Glutamatergic neuron (in vitro differentiated cells): ENCODE measurements at regions not wholly inside any gene's neighbourhood (a gene's known extent, or its start where the extent isn't known, plus 50 kb on each side); places are given as distances from the start of the nearest gene placed in this dataset.

ENCODE experiments used
- DNase-seq: peaks from one replicate; pipeline ENCODE4 v3.0.0; 2022
- H3K27ac Mint-ChIP-seq: one replicate; pipeline ENCODE4 v1.8.0; 2020; ENCODE audit warnings: mild to moderate bottlenecking, mixed read lengths, inconsistent platforms; ENCODE audit not compliant: unreplicated experiment
- H3K27me3 Mint-ChIP-seq: one replicate; pipeline ENCODE4 v1.8.0; 2020; ENCODE audit warnings: mild to moderate bottlenecking, moderate library complexity, mixed read lengths, inconsistent platforms; ENCODE audit not compliant: unreplicated experiment
- H3K36me3 Mint-ChIP-seq: one replicate; pipeline ENCODE4 v1.8.0; 2020; ENCODE audit warnings: mild to moderate bottlenecking, mixed read lengths, inconsistent platforms; ENCODE audit not compliant: unreplicated experiment
- H3K4me1 Mint-ChIP-seq: one replicate; pipeline ENCODE4 v1.8.0; 2020; ENCODE audit warnings: mild to moderate bottlenecking, low read depth, mixed read lengths, inconsistent platforms; ENCODE audit not compliant: unreplicated experiment
- H3K4me3 Mint-ChIP-seq: one replicate; pipeline ENCODE4 v1.8.0; 2020; ENCODE audit warnings: mild to moderate bottlenecking, mixed read lengths, inconsistent platforms; ENCODE audit not compliant: unreplicated experiment
- H3K9me3 Mint-ChIP-seq: one replicate; pipeline ENCODE4 v1.8.0; 2020; ENCODE audit warnings: mild to moderate bottlenecking, moderate library complexity, mixed read lengths, inconsistent platforms; ENCODE audit not compliant: unreplicated experiment
- CTCF ChIP-seq: fragments of 200-600 bp; sonication (generic); IDR thresholded peaks from one replicate; pipeline ENCODE4 v1.5.0; 2021; ENCODE audit not compliant: partially characterized antibody, unreplicated experiment

GRCh38 chr2:196260546-196260945 is 89.2 kb upstream of the STK17B start:
- H3K9me3 Mint-ChIP-seq, result peaks cover 2% of the 10 kb centered on the region
- DNase-seq, result no peak
- TF ChIP-seq CTCF, result no peak
- H3K27me3 Mint-ChIP-seq, result peaks cover 3% of the 10 kb centered on the region
- no peaks in the 10 kb centered on the region for H3K36me3 Mint-ChIP-seq
- no peak overlapping the region for H3K27ac Mint-ChIP-seq
- no peak overlapping the region for H3K4me3 Mint-ChIP-seq
- H3K4me1 Mint-ChIP-seq, result no peaks in the 10 kb centered on the region

GRCh38 chr2:196262606-196263005 is 91.2 kb upstream of the STK17B start:
- Mint-ChIP-seq H3K27me3 (peaks cover 3% of the 10 kb centered on the region), H3K4me3 (no peak overlapping the region), H3K36me3 (no peaks in the 10 kb centered on the region), H3K27ac (no peak overlapping the region), H3K4me1 (no peaks in the 10 kb centered on the region), H3K9me3 (peaks cover 2% of the 10 kb centered on the region)
- no peak for DNase-seq
- no peak for TF ChIP-seq CTCF

GRCh38 chr2:196263181-196263747 is 91.9 kb upstream of the STK17B start:
- H3K36me3 Mint-ChIP-seq, result no peaks in the 10 kb centered on the region
- TF ChIP-seq CTCF, result no peak
- H3K27me3 Mint-ChIP-seq, result peaks cover 3% of the 10 kb centered on the region
- H3K9me3 Mint-ChIP-seq, result peaks cover 2% of the 10 kb centered on the region
- no peaks in the 10 kb centered on the region for H3K4me1 Mint-ChIP-seq
- H3K27ac Mint-ChIP-seq, result no peak overlapping the region
- H3K4me3 Mint-ChIP-seq, result no peak overlapping the region
- no peak for DNase-seq

DNA sequence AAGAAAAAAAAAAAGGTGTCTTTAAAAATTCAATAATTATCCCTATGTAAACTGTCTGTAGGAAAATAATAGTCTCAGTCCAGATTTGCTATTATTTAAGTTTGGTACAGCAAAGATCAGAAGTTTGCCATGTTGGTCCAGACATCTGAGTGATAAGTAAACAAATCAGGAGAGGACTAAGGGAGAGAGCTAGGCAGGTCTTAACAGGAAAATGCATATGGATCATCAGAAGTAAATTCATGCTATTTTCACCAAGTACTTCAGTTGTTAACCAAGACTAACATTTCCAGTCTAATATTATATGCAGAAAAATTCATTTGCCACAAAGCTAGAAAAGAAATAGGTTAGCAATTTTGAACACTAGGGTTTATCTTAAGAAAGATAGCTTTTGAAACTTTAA is 95.0 kb upstream of the STK17B start:
- no peak overlapping the region for H3K4me3 Mint-ChIP-seq
- no peak for TF ChIP-seq CTCF
- H3K36me3 Mint-ChIP-seq, result no peaks in the 10 kb centered on the region
- H3K4me1 Mint-ChIP-seq, result no peaks in the 10 kb centered on the region
- no peaks in the 10 kb centered on the region for H3K9me3 Mint-ChIP-seq
- H3K27me3 Mint-ChIP-seq, result no peaks in the 10 kb centered on the region
- no peak overlapping the region for H3K27ac Mint-ChIP-seq
- no peak for DNase-seq

DNA sequence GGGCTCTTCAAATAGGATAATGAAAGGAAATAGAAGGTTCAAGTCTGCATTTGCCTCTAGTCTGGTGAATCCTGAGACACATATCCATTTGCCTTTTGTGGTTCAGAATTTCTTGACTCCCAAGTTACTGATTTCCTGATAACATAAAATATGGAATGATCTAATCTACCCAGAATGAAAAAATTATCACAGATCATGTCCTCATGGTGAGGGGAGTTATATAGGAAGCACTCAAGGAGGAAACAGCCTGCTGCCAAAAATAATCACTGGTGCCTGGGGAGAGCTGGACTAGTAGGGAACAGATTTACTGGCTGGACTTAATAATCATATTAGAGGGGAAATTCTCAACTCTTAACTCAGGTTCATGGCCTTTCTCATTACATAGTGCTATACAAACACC is 95.5 kb upstream of the STK17B start:
- no peak for TF ChIP-seq CTCF
- Mint-ChIP-seq H3K4me3 (no peak overlapping the region), H3K27ac (no peak overlapping the region), H3K4me1 (no peaks in the 10 kb centered on the region), H3K27me3 (no peaks in the 10 kb centered on the region), H3K9me3 (no peaks in the 10 kb centered on the region), H3K36me3 (no peaks in the 10 kb centered on the region)
- DNase-seq, result no peak
